CD4-positive, alpha-beta T cell treated with Interleukin-15 for 1 hour (primary cell): ENCODE measurements at regions not wholly inside any gene's neighbourhood (a gene's known extent, or its start where the extent isn't known, plus 50 kb on each side); places are given as distances from the start of the nearest gene placed in this dataset.

Source experiments
- DNase-seq: peaks from one replicate; pipeline ENCODE4 v3.0.0-alpha.2; 2020

GRCh38 chr6:140108167-140108566, 733.7 kb upstream of the CITED2 start:
- DNase-seq = no peak

- no peak for DNase-seq
Observed at GRCh38 chr6:140107216-140107615, 732.8 kb upstream of the CITED2 start.

GRCh38 chr6:140105857-140106256, 731.4 kb upstream of the CITED2 start:
- no peak for DNase-seq

- DNase-seq = no peak
Observed at GRCh38 chr6:140105241-140105640, 730.8 kb upstream of the CITED2 start.

DNA sequence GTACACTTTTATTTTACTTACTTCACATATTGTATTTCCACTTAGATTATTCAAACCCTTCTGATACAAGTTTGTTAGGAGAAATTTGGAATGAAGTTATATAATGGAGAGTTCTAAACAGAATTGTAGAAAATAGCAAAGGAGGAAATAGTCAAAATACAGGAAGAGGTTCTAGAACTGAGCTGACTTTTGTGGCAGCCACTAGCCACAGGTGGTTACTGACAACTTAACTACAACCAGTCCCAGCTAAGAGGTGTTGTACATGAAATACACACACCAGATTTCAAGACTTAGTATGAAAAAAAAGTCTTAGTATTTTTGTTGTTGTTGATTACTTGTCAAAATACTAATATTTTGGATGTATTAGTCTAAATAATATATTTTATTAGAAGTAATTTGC, 727.4 kb upstream of the CITED2 start:
- no peak for DNase-seq

GRCh38 chr6:140101367-140101766, 726.9 kb upstream of the CITED2 start:
- no peak for DNase-seq

GRCh38 chr6:140095532-140095931, 721.1 kb upstream of the CITED2 start:
- no peak for DNase-seq

- no peak for DNase-seq
Observed at GRCh38 chr6:140091895-140092294, 717.4 kb upstream of the CITED2 start.

DNA sequence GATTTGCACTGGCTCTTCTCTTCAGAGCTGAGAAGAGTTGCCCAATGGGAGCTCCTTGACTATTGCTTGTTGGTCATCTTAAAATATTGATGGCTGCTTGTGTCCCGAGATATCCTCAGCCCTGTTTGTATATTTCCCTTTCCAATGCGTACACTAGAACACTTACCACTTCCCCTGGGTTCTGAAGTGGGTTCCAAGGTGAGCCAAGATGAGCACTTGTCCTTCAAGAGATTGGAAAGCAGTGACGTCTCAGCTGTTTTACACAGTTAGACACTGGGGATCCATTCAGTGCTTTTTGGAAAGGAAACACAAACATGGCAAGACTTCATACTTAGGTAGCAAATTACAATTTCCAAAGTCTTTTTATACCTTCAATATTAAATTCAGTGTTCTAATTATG, 716.4 kb upstream of the CITED2 start:
- DNase-seq = no peak

DNA sequence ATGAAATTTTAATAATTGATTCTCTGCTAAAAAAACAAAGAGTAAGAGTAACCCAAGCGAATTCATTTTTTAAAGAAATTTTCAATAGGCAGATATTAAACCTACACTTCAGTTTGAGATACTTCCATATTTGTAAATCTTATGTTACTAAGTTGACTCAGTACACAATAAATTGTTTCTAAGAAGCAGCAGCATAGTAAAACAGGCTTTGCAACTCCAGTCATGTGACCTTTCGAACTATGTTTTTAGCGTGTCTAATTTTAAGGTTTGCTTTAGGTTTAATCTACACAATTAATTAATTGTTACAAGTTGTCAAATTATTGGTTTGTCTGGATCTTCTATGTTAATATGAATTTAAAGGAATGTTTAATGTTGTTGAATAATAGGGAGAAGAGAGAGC, 708.9 kb upstream of the CITED2 start:
- DNase-seq = no peak

DNA sequence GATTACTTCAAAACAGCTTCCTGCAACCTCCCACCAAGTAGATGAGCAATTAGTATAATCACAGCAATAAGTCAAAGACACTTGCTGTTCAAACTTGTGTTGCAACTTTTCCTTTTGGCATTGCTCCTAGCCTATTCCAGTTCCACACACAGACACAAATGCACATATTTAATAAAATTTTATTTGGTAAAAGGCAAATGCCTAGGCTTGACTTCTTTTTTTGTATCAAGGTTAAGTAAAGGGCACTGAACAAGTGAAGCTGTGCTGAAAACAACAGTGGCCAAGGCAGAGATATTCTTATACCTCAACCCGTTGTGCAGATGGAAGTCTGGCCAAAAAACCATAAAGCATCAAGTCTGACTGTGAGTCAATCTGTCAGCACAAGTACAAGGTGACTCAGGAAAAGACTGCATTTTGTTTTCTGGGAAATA, 708.4 kb upstream of the CITED2 start:
- no peak for DNase-seq

DNA sequence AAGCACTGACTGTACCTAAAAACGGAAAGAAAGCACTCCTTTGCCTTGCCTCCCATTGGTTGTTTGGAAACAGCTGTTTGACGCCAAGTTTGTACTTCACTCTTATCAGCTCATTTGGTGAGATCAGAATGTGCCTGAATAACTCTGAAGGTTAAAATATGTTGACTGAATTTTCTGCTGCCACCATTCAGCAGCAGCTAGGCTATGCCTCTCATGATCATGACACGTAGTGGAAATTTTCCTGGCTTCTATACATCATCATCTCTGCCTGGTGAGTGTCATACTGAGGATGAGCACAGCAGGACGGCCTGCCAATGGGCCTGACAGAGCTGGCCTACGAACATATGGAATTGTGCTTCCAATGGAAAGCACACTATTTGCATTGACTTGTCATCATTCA, 704.9 kb upstream of the CITED2 start:
- DNase-seq = no peak

GRCh38 chr6:140078561-140079125, 704.2 kb upstream of the CITED2 start:
- DNase-seq = no peak

DNA sequence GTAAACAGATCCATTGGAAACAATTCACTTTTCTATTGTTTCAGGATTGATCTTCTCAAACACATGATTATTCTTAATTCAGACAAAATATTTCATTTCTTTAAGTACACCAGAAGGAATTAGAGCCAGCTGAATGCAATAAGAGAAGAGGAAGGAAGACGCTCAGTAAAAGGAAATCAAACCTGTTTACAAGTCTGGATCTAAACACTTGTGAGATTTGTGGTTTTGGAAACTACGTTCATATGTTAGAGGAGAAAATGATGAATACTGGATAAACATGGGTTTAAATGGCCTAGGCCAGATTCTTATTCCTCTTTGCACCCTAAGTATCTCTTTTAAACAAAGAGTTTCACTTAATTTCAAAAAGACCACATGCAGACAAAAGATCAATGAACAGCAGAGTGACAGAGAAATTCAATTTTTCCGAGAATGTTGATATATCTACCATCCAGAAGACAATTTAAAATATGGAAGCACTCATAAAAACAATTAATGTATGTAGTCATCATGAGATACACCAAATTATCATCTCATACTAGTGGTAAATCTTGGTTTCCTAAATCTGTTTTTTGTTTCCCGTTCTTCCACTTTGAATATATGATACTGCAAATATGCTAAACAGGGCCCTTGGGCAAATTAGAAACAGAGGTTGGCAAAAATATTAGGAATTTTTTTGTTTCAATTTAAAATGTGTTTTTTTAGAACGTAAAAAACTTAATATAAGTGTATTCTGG, 703.5 kb upstream of the CITED2 start:
- DNase-seq = no peak

DNA sequence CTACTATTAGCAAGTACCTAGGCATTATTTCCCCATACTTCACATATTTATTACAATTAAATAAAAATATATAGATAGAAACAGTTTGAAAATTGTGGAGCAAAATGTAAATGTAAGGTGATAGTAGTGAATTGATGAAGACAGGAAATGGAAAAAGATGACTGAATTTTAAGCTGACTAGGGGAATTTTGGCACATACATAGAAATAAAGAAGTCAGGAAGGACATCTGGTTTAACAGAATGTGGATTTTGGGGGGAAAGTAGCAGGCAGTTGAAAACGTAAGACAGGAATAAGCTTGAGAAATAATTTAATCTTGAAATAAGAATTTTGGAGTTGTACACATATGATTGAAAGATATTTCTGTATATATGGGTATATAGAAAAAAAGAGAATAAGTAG, 701.7 kb upstream of the CITED2 start:
- DNase-seq = no peak

DNA sequence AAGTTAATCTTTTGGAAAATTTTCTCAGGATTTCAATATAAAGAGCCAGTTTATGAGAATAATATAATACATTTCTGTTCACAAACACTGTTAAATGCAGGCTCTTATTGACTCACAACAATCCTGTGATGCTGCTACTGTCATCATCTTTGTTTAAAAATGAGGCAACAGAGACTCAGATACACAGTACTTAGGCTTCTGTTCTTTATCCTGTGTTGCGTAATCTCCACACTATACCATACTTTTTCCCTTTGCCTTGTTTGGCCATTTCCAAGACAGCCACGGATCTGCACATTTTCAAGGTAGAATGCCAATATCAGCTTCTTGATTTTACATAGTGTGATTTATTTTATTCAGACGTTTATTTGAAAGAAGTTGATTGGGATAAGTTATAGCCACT, 699.0 kb upstream of the CITED2 start:
- DNase-seq = no peak

- DNase-seq = no peak
Observed at GRCh38 chr6:140071601-140072062, 697.2 kb upstream of the CITED2 start.

DNA sequence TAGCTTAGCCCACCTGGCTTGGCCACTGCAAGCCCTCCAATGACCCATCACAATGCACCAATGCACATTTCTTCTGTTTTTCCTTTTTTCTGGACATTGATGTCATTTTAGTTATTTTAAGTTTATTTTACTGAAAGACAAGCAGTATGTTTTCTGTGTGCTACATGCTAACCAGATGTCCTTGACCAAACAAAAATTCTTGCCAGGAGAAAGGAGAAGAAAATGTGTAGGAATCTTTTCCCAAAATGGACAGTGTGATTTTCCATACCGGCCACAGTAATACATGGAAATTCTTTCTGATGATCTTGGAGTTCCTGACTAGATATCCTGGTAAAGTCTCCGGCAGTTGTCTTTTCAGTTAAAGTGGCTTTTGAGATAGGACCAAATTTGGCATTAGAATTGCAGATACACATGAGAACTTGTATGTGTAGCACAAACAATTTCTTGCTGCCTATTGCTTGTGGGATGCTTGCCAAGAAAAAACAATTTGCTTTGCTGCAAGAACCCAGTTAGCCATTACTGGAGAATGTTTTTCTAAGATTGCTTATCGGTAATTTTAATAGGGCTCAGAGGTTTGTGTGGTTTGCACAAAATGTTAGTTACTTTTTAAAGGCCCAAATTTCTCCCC, 696.5 kb upstream of the CITED2 start:
- DNase-seq = no peak

DNA sequence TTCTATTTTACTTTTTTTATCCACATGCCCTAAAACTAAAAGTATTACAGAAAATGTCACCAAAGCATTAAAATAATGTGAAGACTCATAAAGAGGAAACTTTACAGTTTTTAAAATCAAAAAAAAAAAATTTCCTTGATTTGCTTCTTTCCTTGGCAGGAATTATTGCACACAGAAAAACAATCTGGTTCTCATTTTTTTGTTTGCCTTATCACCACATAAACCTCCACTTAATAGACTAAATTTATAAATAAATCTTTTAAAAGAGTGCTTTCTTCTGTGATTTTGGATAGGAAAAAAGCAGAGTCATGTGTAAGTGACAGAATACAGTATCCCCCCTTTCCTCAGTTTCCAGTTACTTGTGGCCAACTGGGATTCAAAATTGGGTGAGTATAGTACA, 695.1 kb upstream of the CITED2 start:
- no peak for DNase-seq

DNA sequence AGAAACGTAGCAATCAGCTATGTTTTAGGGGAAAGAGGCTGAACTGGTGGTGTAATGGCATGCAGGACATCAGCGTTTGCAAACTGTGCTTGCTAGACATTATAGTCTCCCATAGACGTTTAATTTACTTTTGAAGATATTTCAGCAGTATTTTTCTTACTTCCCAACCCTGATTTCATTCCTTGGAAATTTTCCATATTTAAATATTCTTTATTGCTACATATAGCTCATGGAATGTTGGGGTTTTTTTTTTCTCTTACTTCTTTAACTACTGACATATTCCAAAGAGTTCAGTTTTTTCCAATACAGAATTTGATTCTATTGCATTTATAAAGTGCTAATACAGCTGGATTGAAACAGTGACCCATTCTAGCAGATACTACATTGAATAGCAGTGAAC, 694.4 kb upstream of the CITED2 start:
- no peak for DNase-seq

- DNase-seq = no peak
Observed at GRCh38 chr6:140064366-140064765, 689.9 kb upstream of the CITED2 start.

DNA sequence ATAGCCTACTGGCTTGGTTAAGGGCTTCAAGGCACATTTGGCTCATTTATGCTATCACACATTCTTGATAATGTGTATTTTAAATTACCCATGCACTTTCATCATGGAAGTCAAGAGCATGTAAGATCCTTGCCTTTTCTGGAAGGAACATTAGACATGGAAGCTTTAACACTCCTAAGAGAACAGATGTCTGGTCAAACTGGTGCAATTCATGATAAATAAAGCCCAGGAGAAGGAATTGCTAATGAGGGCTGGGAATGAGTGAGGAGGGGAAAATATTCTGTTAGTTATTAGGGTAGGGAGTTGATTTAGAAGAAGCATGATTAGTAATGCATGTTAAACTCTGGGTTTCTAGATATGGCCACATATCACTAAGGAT, 688.6 kb upstream of the CITED2 start:
- no peak for DNase-seq

DNA sequence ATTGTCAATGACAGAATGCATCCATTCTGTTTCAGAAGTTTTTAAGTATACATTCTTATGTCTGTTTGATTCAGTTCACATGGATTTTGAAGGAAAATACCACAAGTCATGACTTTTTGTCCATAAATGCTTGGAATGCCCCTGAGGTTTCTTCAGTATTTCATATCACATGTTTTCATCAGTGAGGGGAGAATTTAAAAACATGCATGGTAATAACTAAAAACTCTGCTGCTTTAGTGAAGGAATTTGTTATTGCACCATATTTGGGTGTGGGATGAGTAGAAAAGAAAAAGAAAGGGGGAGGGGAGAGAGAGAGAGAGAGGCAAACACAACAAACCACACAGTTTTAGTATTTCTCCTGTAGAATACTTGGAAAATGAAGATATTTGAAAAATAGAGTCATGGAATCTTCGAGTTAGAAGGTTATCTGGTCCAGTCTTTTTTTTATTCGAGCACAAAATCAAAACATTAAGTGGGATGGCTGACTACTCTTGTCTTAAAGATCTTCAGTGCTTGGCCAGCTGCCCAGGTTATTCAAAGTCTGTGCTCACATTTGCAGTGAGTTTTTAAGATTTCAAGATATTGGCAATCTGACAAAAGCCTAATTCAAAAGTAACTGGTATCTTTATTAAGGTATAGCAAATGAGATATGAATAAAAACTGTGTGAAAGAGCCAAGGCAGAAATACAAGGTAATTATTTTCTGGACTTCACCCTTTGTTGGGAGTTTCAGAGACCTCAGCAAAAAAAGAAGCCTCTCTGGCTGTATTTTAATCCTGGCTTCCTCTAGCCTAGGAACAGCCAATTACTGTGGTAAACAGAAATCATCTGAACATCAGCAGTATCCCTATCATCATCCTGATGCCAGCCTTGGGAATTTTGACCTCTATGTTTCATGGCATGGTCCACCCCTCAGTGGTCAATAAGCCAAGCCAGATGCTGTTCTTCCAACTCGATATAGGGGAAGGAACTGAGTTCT, 687.9 kb upstream of the CITED2 start:
- no peak for DNase-seq
